ENCODE measurements at regions not wholly inside any gene's neighbourhood (a gene's known extent, or its start where the extent isn't known, plus 50 kb on each side); places are given as distances from the start of the nearest gene placed in this dataset.

GRCh38 chr1:105416261-105416660, 1640.2 kb upstream of the PRMT6 start:
- DNase-seq (ENCODE audit: low read depth, low spot score), result no peak
- no peak for TF ChIP-seq CTCF (IDR thresholded peaks at IDR 0.05; ENCODE audit: low read depth, low read length)
- in situ Hi-C loops (cut with HindIII; ENCODE audit: low sequenced_read_pairs), result no loop called here
- no peak overlapping the region for H3K4me3 ChIP-seq (ENCODE audit: low read depth, low read length)

DNA sequence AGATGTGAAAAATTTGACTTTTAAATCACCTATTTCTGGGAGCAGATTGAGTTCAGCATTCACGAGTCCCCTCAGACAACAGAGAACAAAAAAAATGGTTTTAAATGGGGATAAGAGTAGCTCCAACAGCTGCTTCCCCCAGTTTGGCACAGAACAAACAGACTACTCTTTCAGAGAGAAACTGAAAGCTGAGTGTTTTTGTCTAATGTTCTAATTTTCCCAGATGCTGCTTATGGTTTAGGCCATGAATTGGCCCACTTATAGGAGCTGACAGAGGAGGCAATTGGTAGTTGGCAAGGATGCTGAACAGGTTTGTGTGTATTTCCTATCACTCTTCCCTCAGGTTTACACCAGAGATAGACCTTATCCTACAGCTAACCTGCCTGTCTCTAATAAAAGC, 1637.4 kb upstream of the PRMT6 start:
- DNase-seq (ENCODE audit: low read depth, low spot score), result no peak
- no peak for TF ChIP-seq CTCF (IDR thresholded peaks at IDR 0.05; ENCODE audit: low read depth, low read length)
- in situ Hi-C loops (cut with HindIII; ENCODE audit: low sequenced_read_pairs), result no loop called here
- no peak overlapping the region for H3K4me3 ChIP-seq (ENCODE audit: low read depth, low read length)

DNA sequence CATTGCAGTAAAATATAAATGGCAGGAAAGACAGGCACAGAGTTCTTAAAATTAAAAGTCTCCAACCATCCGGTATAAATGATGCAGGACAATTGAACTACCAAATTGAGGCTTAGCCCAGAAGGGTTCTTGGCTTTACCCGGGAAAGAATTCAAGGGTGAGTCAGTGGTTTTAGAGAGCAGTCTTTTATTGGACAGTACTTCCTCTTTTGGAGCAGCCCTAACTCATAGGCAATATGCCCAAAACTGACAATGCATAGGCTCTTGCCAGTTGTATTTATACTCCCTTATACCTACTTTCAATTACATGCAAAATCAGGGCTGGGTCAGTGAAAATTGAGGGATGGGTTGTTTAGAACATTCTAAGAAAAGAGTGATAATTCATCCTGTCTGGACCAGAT, 1628.9 kb upstream of the PRMT6 start:
- TF ChIP-seq CTCF (IDR thresholded peaks at IDR 0.05; ENCODE audit: low read depth, low read length), result no peak
- peak; percentile 2 for DNase-seq (ENCODE audit: low read depth, low spot score)
- in situ Hi-C loops (cut with HindIII; ENCODE audit: low sequenced_read_pairs), result no loop called here
- H3K4me3 ChIP-seq (ENCODE audit: low read depth, low read length), result no peak overlapping the region

- H3K4me3 ChIP-seq (ENCODE audit: low read depth, low read length), result no peak overlapping the region
- no peak for TF ChIP-seq CTCF (IDR thresholded peaks at IDR 0.05; ENCODE audit: low read depth, low read length)
- no peak for DNase-seq (ENCODE audit: low read depth, low spot score)
- in situ Hi-C loops (cut with HindIII; ENCODE audit: low sequenced_read_pairs), result no loop called here
Measured at GRCh38 chr1:105436589-105437259, 1619.8 kb upstream of the PRMT6 start.

DNA sequence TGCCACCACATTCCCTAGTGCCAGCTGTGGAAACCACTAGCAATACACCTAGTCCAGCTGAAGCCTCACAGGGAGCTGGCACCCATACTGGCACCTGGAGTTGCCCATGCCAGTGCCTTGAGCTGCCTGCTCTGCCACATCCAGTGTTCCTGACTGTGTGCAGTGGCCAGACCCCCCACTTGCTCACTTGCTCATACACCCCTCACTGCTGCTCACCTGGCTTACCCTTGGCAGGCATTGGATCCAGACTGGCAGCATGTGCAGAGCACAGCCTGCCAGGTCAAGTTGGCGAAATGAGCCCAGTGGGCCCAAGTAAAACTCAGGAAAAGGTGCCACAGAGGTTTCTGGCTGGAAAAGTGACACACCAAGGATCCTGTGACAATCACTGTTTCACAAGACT, 1618.6 kb upstream of the PRMT6 start:
- no peak overlapping the region for H3K4me3 ChIP-seq (ENCODE audit: low read depth, low read length)
- no peak for TF ChIP-seq CTCF (IDR thresholded peaks at IDR 0.05; ENCODE audit: low read depth, low read length)
- in situ Hi-C loops (cut with HindIII; ENCODE audit: low sequenced_read_pairs), result no loop called here
- DNase-seq (ENCODE audit: low read depth, low spot score), result no peak

GRCh38 chr1:105442901-105443300, 1613.6 kb upstream of the PRMT6 start:
- DNase-seq (ENCODE audit: low read depth, low spot score), result peak; percentile 0
- no peak for TF ChIP-seq CTCF (IDR thresholded peaks at IDR 0.05; ENCODE audit: low read depth, low read length)
- in situ Hi-C loops (cut with HindIII; ENCODE audit: low sequenced_read_pairs), result no loop called here
- H3K4me3 ChIP-seq (ENCODE audit: low read depth, low read length), result no peak overlapping the region

Measured in astrocyte of the spinal cord (primary cell).